ENCODE measurements at regions not wholly inside any gene's neighbourhood (a gene's known extent, or its start where the extent isn't known, plus 50 kb on each side); places are given as distances from the start of the nearest gene placed in this dataset.

DNA sequence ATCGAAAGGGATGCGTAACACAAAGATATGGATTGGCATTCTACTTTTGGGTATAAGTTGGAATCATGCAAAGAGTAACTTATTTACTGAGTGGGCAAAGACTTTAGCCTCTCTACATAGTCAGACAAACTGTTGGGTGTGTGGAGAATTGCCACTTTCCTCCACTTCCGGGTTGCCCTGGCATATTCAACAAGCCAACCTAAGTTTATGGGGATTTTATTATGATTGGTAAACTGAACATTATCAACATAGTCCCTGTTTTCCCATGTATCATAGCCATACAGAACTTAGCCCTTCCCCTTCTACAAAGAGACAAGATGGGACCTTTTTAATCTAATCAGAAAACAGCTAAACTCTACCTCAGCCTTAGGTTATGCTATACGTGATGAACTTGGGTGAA lies 121.6 kb downstream of the AGTR2 start:
- intact Hi-C loops (cut with micrococcal nuclease): no loop called here
- POLR2A ChIA-PET: no interaction called here
- DNase-seq (no peak), ATAC-seq (ENCODE audit: low read depth) (no peak)
- H3K27me3 Mint-ChIP-seq: no peaks in the 10 kb centered on the region
- no peak overlapping the region for H3K27ac ChIP-seq (ENCODE audit: low read length in 2 of 2)
- H3K27ac Mint-ChIP-seq: no peak overlapping the region
- H3K9me3 Mint-ChIP-seq (ENCODE audit: insufficient read depth): no peaks in the 10 kb centered on the region
- no peak overlapping the region for H3K4me2 ChIP-seq (replicated peaks; ENCODE audit: low read depth, low read length, poor library complexity, severe bottlenecking)
- TF ChIP-seq, protein P1, sequence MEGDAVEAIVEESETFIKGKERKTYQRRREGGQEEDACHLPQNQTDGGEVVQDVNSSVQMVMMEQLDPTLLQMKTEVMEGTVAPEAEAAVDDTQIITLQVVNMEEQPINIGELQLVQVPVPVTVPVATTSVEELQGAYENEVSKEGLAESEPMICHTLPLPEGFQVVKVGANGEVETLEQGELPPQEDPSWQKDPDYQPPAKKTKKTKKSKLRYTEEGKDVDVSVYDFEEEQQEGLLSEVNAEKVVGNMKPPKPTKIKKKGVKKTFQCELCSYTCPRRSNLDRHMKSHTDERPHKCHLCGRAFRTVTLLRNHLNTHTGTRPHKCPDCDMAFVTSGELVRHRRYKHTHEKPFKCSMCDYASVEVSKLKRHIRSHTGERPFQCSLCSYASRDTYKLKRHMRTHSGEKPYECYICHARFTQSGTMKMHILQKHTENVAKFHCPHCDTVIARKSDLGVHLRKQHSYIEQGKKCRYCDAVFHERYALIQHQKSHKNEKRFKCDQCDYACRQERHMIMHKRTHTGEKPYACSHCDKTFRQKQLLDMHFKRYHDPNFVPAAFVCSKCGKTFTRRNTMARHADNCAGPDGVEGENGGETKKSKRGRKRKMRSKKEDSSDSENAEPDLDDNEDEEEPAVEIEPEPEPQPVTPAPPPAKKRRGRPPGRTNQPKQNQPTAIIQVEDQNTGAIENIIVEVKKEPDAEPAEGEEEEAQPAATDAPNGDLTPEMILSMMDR (IDR thresholded peaks at IDR 0.05): no peak
- no peak for TF ChIP-seq EZH2 (IDR thresholded peaks at IDR 0.05; ENCODE audit: borderline replicate concordance, insufficient read depth, low read depth, low read length, poor library complexity, severe bottlenecking)
- H3K9ac ChIP-seq (ENCODE audit: low read length): no peak overlapping the region
- H3K4me1 ChIP-seq (ENCODE audit: control insufficient read depth in 2 of 2, insufficient read depth in 2 of 2, low read length in 2 of 2): no peaks in the 10 kb centered on the region
- no peaks in the 10 kb centered on the region for H3K79me2 ChIP-seq (ENCODE audit: control insufficient read depth, insufficient read depth, low read length)
- no peaks in the 10 kb centered on the region for H3K9me3 ChIP-seq (ENCODE audit: control extremely low read depth in 1 of 3, control insufficient read depth in 2 of 3, insufficient read depth in 1 of 3, low read length in 2 of 3)
- no CpG with 5 or more reads among the region's 4 CpGs for WGBS (ENCODE audit: insufficient coverage)
- no peaks in the 10 kb centered on the region for H4K20me1 ChIP-seq (ENCODE audit: control insufficient read depth, insufficient read depth, low read length, poor library complexity, severe bottlenecking)
- no peaks in the 10 kb centered on the region for H3K27me3 ChIP-seq (replicated peaks in 1 of 4; ENCODE audit: control extremely low read depth in 1 of 4, control insufficient read depth in 3 of 4, insufficient read depth in 4 of 4, low read length in 3 of 4)
- H3K36me3 ChIP-seq (replicated peaks in 1 of 2; ENCODE audit: control extremely low read depth in 1 of 2, control insufficient read depth in 1 of 2, extremely low read depth in 1 of 2, insufficient read depth in 2 of 2, low read length in 1 of 2): no peaks in the 10 kb centered on the region
- no peaks in the 10 kb centered on the region for H3K4me1 Mint-ChIP-seq
- H3K4me3 ChIP-seq (ENCODE audit: control extremely low read depth in 1 of 5, extremely low read depth in 1 of 5, insufficient read depth in 1 of 5, low read depth in 2 of 5, low read length in 4 of 5): no peak overlapping the region
- no peak overlapping the region for H3K4me3 Mint-ChIP-seq
- H2AFZ ChIP-seq (ENCODE audit: insufficient read depth, low read depth, low read length, poor library complexity, severe bottlenecking): no peak overlapping the region
- CTCF ChIA-PET: no interaction called here

DNA sequence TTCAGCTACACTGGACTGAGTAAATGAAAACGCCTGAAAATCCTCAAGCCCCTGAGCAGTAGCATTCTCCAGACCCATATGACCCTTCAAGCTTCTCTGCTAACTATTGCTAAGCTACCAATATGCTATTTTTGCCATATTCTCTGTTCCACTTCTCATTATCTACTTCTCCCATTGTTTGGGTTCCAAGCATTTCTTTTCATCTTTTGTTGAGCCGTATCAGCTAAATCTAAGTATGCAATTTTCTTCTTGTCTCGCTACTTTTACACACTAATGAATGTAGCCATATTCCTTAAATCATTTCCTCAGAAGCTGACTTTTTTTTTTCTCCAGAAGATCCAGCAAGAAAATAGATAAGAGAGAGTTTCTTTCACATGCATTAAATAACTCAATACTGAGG lies 128.4 kb downstream of the AGTR2 start:
- TF ChIP-seq, protein P1 (IDR thresholded peaks at IDR 0.05): no peak
- no peak for TF ChIP-seq EZH2 (IDR thresholded peaks at IDR 0.05; ENCODE audit: borderline replicate concordance, insufficient read depth, low read depth, low read length, poor library complexity, severe bottlenecking)
- no peak overlapping the region for H3K4me2 ChIP-seq (replicated peaks; ENCODE audit: low read depth, low read length, poor library complexity, severe bottlenecking)
- POLR2A ChIA-PET: no interaction called here
- intact Hi-C loops (cut with micrococcal nuclease): no loop called here
- no CpG with 5 or more reads among the region's 3 CpGs for WGBS (ENCODE audit: insufficient coverage)
- Mint-ChIP-seq H3K4me3 (no peak overlapping the region), H3K9me3 (ENCODE audit: insufficient read depth) (no peaks in the 10 kb centered on the region), H3K27me3 (no peaks in the 10 kb centered on the region), H3K27ac (no peak overlapping the region), H3K4me1 (no peaks in the 10 kb centered on the region)
- ATAC-seq (ENCODE audit: low read depth) (no peak), DNase-seq (no peak)
- no peaks in the 10 kb centered on the region for H3K4me1 ChIP-seq (ENCODE audit: control insufficient read depth in 2 of 2, insufficient read depth in 2 of 2, low read length in 2 of 2)
- no peaks in the 10 kb centered on the region for H3K79me2 ChIP-seq (ENCODE audit: control insufficient read depth, insufficient read depth, low read length)
- no peaks in the 10 kb centered on the region for H3K36me3 ChIP-seq (replicated peaks in 1 of 2; ENCODE audit: control extremely low read depth in 1 of 2, control insufficient read depth in 1 of 2, extremely low read depth in 1 of 2, insufficient read depth in 2 of 2, low read length in 1 of 2)
- CTCF ChIA-PET: no interaction called here
- no peaks in the 10 kb centered on the region for H4K20me1 ChIP-seq (ENCODE audit: control insufficient read depth, insufficient read depth, low read length, poor library complexity, severe bottlenecking)
- no peak overlapping the region for H3K9ac ChIP-seq (ENCODE audit: low read length)
- no peaks in the 10 kb centered on the region for H3K27me3 ChIP-seq (replicated peaks in 1 of 4; ENCODE audit: control extremely low read depth in 1 of 4, control insufficient read depth in 3 of 4, insufficient read depth in 4 of 4, low read length in 3 of 4)
- H3K9me3 ChIP-seq (ENCODE audit: control extremely low read depth in 1 of 3, control insufficient read depth in 2 of 3, insufficient read depth in 1 of 3, low read length in 2 of 3): no peaks in the 10 kb centered on the region
- no peak overlapping the region for H3K4me3 ChIP-seq (ENCODE audit: control extremely low read depth in 1 of 5, extremely low read depth in 1 of 5, insufficient read depth in 1 of 5, low read depth in 2 of 5, low read length in 4 of 5)
- no peak overlapping the region for H3K27ac ChIP-seq (ENCODE audit: low read length in 2 of 2)
- no peak overlapping the region for H2AFZ ChIP-seq (ENCODE audit: insufficient read depth, low read depth, low read length, poor library complexity, severe bottlenecking)
